Limb (tissue), 2 donors: ENCODE measurements at regions not wholly inside any gene's neighbourhood (a gene's known extent, or its start where the extent isn't known, plus 50 kb on each side); places are given as distances from the start of the nearest gene placed in this dataset.

Experiments
- DNase-seq, 2 donors: peaks; one replicate each; pipeline ENCODE4 v3.0.0-alpha.2; 2016; ENCODE audit errors: extremely low spot score in 2 of 2

DNA sequence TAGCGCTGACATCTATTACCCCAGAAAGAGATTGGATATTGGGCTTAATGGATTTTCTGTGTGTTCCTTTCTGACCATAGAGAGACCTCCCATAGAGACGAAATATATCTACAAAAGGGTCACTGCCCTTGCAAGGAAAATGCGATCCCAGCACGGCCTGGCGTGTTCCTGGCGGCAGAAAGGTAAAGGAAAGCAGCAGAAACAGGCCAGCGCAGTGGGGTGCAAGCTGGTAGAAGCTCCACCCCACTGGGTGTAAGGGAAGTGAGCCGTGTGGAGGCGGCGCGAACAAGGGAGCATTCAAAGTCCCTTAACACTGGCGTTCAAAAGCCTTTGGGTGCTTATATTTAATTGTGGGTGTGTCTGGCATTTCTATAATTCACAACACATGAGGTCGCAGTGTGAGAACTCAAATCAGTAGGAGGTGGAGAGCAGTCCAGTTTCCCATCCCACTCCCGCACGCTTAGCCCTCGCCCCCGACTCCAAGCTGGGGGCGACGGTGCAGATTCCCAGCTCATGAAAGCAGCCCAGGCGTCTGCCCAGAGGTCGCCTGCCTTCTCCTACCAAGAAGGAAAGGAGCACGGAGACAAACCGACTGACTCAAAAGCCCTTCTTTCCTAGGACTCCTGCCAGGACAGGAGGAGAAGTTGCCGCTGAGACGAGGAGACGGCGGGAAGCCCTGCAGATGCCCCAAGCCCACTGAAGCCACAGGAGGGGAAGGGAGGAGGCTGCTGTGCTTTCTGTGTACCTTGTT is 478.4 kb downstream of the FOXO1 start:
- no peak for DNase-seq

DNA sequence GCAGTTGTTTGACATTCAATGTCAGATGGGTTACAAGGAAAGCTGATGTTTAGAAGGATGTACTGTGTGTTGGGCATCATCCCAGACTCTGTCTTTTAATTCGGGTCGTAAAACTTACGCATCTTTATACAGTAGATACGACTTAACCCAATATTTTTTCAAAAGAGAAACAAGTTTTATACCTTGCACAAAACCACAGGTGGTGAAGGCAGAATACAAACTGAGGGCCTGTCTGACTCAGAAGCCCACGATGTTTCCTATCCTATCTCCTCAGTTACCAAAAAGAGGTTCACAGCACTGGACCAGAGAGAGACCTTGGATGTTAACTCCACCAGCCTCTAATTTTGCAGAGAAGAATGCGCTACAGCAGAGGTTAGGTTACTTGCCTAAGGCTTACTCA is 477.0 kb downstream of the FOXO1 start:
- DNase-seq, result no peak

DNA sequence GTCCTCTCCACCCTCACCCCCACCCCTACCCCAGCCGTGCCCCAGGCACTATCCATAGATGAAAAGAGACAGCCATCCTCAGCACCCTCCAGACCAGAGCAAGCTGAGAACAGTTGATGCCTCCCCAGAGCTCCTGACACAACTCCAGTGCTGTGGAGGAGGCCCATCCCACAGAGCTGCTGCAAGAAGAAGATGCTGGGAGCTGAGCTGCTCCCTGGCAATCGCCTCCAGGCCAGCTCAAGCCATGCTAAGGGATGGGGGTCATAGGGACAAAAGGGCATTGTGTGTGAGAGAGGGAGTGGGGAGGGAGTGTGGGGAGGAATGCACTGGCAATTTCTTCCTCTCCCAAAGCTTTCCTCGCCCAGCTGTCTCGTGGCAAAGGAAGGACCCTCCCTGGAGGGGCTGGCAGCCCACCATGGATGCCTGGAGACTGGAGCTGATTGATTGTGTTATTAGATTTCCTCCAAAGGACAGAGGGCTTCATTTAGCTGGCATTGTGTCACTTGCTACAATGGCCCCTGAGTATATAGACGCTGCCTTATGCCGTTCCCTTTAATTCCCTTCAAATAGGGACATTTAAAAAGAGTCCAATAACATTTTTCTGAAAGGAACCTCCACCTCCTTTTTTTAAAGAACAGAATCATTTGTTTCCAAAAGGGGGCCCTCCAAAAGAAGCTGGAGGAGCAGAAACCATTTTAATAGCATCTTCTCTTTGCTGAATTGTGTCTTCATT is 476.4 kb downstream of the FOXO1 start:
- peak in 1 of 2 donors; percentile 48 for DNase-seq

DNA sequence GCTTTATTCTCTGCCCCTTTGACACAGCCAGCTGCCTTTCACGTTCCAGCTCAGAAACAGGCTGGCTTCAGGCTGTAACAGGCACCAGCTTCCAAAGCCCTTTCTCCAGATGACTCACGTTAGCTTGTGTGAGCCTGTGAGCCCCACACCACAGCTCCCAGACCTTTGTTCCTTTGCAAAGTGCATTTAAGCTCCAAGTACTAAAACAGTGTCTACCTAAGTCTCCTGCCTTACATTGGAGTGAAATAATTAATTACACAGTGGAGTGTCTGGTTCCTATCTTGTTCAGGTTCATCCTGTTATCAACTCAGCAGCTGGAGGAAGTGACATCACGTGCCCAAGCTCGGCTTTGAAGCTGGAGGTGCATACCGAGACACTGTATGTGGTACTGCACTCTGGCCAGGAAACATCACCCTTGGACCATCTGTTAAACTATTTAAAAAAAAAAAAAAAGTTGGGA is 475.8 kb downstream of the FOXO1 start:
- DNase-seq, result peak; percentile 52

DNA sequence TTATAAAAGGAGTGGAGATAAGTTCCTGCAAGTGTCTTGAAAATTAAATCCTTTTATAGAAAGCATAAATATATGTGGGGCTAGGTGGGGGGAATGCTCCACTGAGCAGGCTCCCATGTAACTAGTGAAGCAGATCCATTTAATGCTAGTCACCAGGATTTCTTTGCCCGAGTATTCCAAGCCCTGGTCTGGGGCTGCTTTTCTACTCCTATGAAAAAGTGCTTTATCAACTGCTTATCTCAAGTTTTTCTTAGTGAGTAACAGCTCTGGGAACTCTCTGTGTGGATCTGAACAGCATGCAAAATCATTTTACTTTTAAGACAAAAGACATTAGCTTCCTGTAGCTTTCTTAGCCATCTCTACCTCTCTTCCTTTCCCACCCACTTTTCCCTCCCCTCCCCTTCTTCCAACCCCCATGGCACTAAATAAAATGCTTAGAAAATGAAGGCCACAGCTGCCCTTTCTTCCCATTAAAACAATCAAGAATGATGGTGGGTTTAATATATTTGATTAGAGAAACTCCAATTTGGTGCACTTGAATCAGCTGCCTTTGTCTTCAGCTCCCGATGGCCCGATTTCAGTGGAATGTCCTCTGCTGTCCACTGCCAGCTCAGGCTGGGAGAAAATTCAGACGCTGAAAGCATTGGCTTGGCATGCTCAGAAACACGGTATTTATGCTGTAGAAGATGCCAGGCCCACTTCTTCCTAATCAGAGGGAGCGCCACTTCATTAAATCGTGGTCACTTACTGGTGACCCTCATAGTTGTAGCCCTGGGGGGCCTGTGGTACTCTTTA is 475.1 kb downstream of the FOXO1 start:
- no peak for DNase-seq

DNA sequence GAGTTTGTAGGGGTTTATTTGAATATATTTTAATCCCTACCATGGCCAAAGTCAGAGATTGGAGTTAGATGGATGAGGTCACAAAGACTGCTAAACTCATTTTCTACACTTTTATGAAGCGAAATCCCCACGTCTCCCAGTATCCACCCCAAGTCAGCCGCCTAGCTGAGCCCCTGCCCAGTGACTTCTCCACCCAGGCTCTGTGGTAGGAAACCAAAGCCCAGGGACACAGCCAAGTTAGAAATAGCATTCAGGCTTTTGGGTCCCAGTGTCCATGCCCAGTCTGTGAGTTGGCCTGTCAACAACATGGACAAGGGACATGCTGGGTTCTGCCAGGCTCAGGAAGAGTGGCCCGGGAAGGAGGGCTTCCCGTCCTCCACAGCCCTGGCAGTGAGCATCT is 474.0 kb downstream of the FOXO1 start:
- no peak for DNase-seq

DNA sequence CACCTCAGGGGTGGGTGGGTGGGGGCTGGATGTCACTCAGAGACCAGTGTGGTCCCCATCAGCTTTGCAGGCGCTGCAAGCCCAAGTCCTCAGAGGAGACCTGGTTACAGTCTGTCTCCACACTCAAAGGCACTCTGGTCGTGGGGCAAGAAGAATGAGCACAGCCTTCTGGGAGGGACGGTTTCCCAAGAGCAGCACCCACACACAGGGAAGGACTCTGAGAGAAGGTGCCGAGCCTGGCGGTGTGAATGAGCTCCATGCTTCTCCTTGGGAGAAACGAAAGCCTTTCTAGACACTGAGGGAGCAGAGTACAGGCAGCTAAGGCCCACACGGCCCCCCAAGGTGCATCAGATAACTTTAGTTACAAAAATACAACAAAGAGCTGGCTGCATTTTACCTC is 473.6 kb downstream of the FOXO1 start:
- DNase-seq, result no peak

DNA sequence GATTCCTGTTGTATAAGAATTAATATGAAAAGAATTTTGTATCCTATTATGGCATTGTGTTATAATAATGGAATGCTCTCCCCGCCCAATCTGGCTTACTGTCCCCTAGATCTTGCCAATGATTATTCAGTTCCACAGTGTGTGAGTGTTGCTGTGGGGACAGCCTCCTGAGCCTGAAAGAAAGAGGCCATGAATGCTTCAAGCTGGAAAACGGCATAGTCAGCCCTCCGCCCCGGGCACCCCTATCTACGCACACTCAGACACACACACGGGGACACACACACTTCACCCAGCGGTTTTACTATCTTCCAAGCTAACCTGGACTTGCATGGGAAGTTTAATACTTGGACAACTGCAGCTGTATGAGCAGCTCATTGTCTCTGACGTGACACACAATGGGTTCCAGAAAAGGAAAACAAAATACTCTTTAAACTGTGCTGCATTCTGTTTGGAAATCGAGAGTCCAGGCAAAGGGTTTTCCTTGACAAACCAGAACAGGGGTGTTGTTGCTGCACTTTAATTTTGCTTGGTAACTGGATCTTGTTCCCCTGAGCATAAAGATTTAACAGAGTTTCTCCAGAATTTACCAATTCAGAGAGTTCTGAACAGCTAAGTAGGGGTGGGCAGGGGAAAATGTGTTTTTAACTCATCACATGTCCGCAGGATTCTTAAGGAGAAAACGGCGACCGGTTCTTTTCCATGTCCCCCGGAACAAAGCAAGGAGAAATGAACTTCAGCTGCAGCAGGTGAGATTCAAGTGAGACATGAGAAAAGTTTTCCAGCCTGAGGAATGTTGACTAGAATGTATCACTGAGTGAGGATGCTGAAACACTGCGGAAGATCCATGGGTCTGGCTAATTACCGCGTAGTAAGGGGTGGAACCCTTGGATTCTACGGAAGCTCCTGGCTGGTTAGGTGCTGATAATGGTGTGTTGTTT is 472.9 kb downstream of the FOXO1 start:
- peak in 1 of 2 donors; percentile 47 for DNase-seq

DNA sequence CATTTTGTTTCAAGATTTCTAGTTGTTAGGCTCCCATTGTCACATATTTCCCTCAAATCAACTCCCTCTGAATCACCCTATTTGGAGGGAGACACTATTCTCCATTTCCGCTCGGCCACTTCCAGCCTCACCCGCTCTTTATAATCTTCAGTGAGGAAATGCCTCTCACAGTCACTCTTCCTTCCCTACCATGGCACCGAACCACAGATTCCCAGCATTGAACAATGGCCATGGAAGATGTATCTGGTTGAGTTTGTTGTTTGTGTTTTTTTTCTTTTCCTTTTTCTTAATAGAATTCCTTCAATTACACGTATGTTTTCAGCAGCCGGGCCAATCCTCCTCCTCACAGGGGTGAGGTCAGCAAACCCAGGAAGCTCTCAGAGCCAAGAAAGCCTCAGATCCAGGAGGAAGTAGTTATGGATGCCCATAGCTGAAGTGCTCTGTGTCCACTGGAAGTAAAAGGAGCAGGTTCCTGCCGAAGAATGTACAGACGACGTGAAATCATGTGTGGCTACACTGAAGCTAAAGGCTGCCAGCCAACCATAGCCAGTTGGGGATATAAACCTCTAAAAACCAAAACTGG is 472.1 kb downstream of the FOXO1 start:
- no peak for DNase-seq

DNA sequence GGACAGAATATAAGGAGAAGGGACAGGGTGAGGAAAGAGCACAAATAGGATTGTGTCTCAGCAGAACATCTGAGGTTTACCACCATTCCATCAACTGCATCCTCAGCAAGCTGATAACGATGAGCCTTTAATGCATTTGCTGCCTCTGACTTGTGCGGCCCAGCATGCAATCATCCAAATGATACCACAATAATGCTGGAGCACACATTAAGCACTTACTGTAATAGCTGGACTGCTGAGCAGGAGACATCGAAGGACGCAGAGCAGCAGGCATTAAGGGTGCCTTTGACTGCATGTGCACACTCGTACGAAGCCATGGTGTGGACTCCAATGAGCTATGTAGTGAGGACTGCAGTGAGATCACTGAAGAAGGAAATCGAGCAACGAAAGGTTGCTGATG is 469.4 kb downstream of the FOXO1 start:
- no peak for DNase-seq

DNA sequence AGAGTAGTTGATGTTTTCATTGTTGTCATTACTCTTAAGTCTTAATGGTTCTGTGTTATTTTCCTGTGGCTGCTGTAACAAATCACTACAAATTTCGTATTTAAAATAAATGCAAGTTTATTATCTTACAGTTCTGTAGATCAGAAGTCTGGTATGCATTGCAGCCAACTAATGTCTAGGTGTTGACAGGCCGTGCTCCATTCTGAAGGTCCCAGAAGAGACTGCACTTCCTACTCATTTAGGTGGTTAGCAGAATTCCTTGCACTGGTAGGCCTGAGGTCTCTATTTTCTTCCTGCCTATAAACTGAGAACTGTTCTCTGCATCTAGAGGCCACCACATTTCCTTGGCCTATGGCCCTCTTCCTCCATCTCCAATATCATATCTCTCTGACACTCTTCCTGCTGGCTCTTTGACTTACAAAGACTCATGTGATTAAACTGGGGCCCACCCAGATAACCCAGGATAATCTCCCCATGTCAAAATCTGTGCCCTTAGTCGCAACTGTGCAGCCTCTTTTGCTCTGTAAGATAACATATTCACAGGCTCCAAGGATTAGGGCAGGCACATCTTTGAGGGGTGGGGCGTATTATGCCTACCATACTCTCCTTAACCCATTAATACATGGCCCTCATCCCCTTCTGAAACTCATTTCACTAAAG is 468.4 kb downstream of the FOXO1 start:
- no peak for DNase-seq

DNA sequence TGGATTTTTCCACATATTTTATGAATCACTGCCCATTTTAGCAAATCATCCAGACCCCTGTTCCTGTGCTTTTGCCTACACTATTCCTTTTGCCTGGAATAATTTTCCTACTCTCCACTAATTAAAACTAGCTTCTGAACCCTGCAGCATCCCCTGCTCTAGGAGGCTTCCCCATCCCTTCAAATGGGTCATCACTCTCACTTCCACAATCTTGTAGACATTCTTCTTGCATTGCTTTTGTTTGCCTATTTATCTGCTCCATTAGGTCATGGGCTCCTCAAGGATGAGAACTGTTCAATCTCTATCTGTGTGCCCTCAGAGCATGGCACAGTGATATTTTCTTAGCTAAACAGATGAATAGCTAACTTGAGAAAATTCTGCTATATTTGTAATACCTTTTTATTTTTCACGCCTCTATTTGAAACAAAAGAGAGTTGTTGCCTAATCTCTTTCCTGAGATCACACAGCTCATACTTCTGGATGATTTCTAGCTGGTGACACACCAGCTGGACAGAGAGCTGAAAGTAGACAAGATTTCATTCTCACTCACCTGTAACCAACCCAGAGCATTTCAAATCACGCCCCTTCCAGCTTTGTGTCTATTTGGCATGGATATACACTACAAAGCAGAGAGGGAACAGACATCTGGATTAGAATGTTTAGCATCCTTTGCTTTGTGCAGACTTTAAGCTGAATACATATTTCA is 466.0 kb downstream of the FOXO1 start:
- DNase-seq, result no peak

DNA sequence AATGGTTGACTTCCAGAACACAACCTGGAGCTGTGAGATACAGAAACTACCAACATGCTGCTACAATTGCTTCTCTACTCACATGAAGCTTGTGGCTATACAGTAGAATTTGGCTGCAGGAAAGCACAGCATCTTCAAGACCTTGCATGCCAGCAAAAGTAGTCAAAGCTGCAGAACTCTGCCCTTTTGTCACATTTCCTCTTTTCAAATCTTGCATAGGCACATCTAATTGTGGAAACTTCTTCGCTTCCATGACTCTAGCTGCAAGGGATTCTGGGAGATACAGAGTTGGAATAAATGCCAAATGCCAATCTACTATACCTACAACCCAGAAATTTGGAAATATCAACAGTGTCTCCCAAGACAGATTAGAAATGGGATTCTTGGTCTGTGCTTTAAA is 462.2 kb downstream of the FOXO1 start:
- DNase-seq, result no peak

DNA sequence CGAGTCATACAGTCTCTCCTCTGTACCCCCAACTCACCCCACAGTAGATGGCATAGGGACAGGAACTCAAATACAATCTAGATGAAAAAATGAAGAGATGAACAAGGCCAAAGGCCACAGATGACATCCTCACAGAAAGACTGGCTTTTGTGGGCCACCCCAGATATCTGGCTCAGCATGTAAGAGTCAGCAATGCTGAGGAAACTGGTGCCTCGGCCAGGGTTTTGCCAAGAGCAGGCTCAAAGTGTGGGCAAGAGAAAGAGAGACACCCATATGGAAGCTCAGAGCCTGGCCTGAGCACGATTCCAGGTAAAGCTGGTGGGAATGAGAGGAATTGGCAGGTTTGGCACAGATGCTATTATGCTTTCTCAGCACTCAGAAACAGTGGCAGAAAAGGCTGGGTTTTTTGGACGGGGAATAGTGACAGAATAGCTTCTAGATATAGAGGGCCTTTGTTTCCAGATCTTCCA is 460.6 kb downstream of the FOXO1 start:
- no peak for DNase-seq

DNA sequence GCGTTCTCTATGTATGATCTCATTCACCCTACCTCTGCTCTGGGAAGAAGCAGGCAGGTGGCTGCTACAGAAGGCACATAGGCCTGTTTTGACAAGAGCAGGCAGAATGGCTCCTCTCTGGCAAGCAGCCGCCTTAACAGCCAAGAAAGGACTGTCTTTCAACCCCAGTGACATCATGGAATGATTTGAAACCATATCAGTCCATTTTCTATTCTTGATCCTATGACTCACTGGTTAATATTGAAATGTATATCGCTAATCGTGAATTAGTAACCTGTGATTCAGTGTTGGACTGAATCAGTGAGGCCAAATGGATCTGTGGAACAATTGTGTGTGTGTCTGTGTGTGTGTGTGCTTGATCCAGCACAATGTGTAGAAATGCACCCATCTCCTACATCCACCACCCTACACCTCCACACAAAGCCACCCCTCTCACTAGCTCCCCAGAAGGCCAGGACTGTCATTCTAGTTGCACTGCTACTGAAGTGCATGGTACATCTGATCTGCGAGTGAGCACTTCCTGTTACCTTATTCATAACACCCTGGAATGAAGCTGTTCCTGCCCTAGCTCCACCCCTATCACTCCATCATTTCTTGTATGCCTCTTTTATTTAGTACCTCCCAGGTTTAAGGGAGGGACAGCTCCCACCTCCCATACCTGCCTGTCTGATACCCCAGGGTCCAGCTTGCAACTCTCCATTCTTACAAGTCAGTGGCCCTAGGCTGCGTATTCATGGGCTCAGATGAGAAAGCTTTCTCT is 460.0 kb downstream of the FOXO1 start:
- DNase-seq, result no peak

DNA sequence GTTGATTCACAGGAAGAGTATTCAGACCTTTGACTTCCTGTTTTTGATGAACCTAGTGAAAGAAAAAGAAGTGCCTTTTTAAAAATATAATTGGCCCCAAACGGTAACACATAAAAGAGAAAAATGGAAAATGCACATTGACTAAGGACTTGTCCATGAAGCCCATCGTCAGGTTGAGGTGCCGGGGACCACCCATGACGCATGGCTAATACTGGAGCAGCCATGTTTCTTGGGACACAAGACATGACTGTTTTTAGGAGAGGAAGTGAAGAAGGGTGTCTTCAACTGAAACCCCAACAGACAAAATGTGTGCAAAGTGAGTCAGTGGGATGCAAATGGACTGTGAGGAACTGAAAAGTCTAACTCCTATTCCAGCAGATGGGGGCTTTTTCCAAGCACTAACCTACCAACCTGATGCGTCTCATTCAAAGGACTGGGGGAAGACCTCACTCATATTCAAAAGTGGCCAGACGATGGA is 459.4 kb downstream of the FOXO1 start:
- DNase-seq, result no peak

DNA sequence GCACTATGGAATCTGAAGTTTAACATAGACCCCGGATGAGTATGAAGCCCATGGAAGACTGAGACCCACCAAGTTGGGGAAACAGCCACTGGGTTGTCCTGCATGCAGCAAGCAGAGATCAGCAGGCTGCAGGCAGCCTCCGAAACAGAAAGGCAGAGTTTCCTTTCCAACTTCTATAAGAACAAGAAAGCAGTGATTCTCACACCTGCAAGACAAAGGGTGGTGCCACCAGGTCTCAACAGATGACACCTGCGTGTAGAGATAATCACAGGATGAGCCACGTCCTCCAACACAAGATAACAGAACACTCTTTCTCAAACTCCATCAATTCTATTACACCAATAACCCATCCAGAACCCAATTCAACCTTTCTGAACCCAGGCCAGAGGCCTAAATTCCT is 457.9 kb downstream of the FOXO1 start:
- no peak for DNase-seq

DNA sequence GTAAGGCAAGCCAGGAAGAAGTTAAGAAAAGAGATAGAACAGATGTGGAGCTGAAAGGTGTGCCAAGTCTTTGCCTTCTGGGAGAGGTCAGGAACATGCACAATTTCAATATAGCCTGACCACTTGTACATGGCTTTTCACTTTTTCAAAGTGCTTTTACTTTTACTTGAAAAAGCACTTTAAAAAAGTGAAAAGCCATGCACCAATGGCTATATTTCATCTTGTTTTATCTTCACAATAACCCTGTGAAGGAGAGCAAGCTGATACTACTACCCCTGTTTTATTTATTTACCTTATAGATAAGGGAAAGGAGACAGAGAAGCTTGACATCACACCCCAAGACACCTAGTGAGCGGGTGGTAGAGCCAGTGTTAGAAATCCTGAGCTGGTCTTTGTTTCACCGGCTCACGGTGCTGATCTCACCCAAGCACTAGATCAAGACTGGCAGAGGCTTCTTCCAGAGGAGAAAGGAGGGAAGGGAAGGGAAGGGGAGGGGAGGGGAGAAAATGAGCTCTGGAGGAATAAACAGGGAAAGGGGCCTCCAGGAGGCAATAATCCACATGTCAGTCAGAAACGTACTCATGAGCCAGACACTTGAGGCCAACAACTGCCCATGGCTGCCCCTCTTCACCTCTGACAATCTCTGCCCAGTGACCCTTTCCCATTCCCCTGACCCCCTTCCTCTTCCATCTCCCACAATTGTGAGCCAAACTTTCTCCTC is 455.4 kb downstream of the FOXO1 start:
- DNase-seq, result no peak
